Activated T-helper 1 cell treated with anti-CD3 and anti-CD28 coated beads, Interleukin-12 subunit alpha, Interleukin-12 subunit beta, Interleukin-2, Interleukin-4 antibody, amounts not matched to agents 30 ng/mL and 10 ng/mL and 1 ng/mL, durations not matched to agents 14 hours and 24 hours and 36 hours (primary cell): ENCODE measurements at regions not wholly inside any gene's neighbourhood (a gene's known extent, or its start where the extent isn't known, plus 50 kb on each side); places are given as distances from the start of the nearest gene placed in this dataset.

Experiments
- DNase-seq: peaks from one replicate; pipeline ENCODE4 v3.0.0; 2021; ENCODE audit warnings: low spot score
- H3K27ac Mint-ChIP-seq: one replicate; pipeline ENCODE4 v1.8.0; 2021; ENCODE audit warnings: mild to moderate bottlenecking, mixed read lengths
- H3K27me3 Mint-ChIP-seq: one replicate; pipeline ENCODE4 v1.8.0; 2022; ENCODE audit warnings: mild to moderate bottlenecking, moderate library complexity, mixed read lengths; ENCODE audit not compliant: insufficient read depth
- H3K36me3 Mint-ChIP-seq: one replicate; pipeline ENCODE4 v1.8.0; 2021; ENCODE audit warnings: low read depth, mixed read lengths
- H3K4me1 Mint-ChIP-seq: one replicate; pipeline ENCODE4 v1.8.0; 2021; ENCODE audit warnings: low read depth, mixed read lengths
- H3K4me3 Mint-ChIP-seq: one replicate; pipeline ENCODE4 v1.8.0; 2021; ENCODE audit warnings: mild to moderate bottlenecking, moderate library complexity, mixed read lengths
- H3K9me3 Mint-ChIP-seq: one replicate; pipeline ENCODE4 v1.8.0; 2021; ENCODE audit warnings: mixed read lengths
- intact Hi-C: fragments of 100-400 bp; cut with micrococcal nuclease; formaldehyde crosslinking; loops from one replicate; pipeline ENCODE4 v1.15.1; 2024

- peaks cover 50% of the 10 kb centered on the region for H3K27me3 Mint-ChIP-seq
- H3K4me3 Mint-ChIP-seq = no peak overlapping the region
- H3K36me3 Mint-ChIP-seq = peaks cover 4% of the 10 kb centered on the region
- no peak for DNase-seq
- H3K9me3 Mint-ChIP-seq = peaks cover 9% of the 10 kb centered on the region
- H3K4me1 Mint-ChIP-seq = peaks cover 10% of the 10 kb centered on the region
- H3K27ac Mint-ChIP-seq = no peak overlapping the region
- intact Hi-C loops = loop anchor here (5.0 to 10.0 kb wide), 2 partner anchors 78 to 271 kb away; partner anchors contain the start of gene PPP2R5A
Observed at GRCh38 chr1:212555426-212555825, 53.1 kb upstream of the ATF3 start.

GRCh38 chr1:212556822-212557549 lies 51.6 kb upstream of the ATF3 start:
- no peak overlapping the region for H3K4me3 Mint-ChIP-seq

GRCh38 chr1:212557739-212558692 lies 50.5 kb upstream of the ATF3 start:
- Mint-ChIP-seq H3K27ac (no peak overlapping the region), H3K27me3 (peaks cover 36% of the 10 kb centered on the region), H3K9me3 (peaks cover 13% of the 10 kb centered on the region), H3K4me3 (peak overlapping the region; percentile 72), H3K36me3 (peaks cover 4% of the 10 kb centered on the region), H3K4me1 (peaks cover 10% of the 10 kb centered on the region)
- intact Hi-C loops = loop anchor here (2.0 to 10.0 kb wide), 5 partner anchors 81 to 523 kb away; partner anchors contain the start of genes ANGEL2, BATF3, DTL and INTS7
- no peak for DNase-seq

More at GRCh38 chr1:212556822-212557549, 51.6 kb upstream of the ATF3 start:
- Mint-ChIP-seq H3K9me3 (peaks cover 9% of the 10 kb centered on the region), H3K4me1 (peaks cover 10% of the 10 kb centered on the region), H3K27ac (no peak overlapping the region), H3K27me3 (peaks cover 36% of the 10 kb centered on the region), H3K36me3 (peaks cover 4% of the 10 kb centered on the region)
- intact Hi-C loops = loop anchor here (5.0 to 10.0 kb wide), 2 partner anchors 80 to 272 kb away; partner anchors contain the start of gene PPP2R5A
- DNase-seq = no peak

- Mint-ChIP-seq H3K27me3 (peaks cover 38% of the 10 kb centered on the region), H3K27ac (peak overlapping the region; percentile 93), H3K36me3 (peaks cover 4% of the 10 kb centered on the region), H3K4me1 (peaks cover 10% of the 10 kb centered on the region), H3K4me3 (peak overlapping the region; percentile 61), H3K9me3 (peaks cover 13% of the 10 kb centered on the region)
- intact Hi-C loops = loop anchor here (1.0 to 10.0 kb wide), 8 partner anchors 8 to 524 kb away; partner anchors contain the start of genes ANGEL2, ATF3, BATF3 and DTL
- DNase-seq = peak; percentile 88
Observed at GRCh38 chr1:212558693-212559480, 49.7 kb upstream of the ATF3 start.
